Spleen (tissue), 11 donors: ENCODE measurements at regions not wholly inside any gene's neighbourhood (a gene's known extent, or its start where the extent isn't known, plus 50 kb on each side); places are given as distances from the start of the nearest gene placed in this dataset.

ENCODE experiments used
- DNase-seq: peaks from one replicate; pipeline ENCODE4 v3.0.0-alpha.2; 2020
- H3K27ac ChIP-seq, 8 donors: fragments of 200-600 bp; sonication (generic) in 7 of 8; 1 replicate in 4 of 8; 2 replicates in 4 of 8; pipeline versions ENCODE4 v1.5.0 to v1.8.0; 2016 to 2021; ENCODE audit warnings: inconsistent platforms in 4 of 8, mild to moderate bottlenecking in 4 of 8, moderate library complexity in 1 of 8
- H3K27me3 ChIP-seq, 7 donors: fragments of 200-600 bp; sonication (generic) in 6 of 7; replicated peaks in 1 of 7; 1 replicate in 4 of 7; 2 replicates in 3 of 7; pipeline versions ENCODE4 v1.5.0 to v1.8.0; 2016 to 2021; ENCODE audit warnings: inconsistent platforms in 3 of 7, mild to moderate bottlenecking in 1 of 7
- H3K36me3 ChIP-seq, 6 donors: fragments of 200-600 bp; sonication (generic) in 5 of 6; 1 replicate in 4 of 6; 2 replicates in 2 of 6; pipeline versions ENCODE4 v1.5.0 to v1.8.0; 2016 to 2021; ENCODE audit warnings: inconsistent platforms in 2 of 6
- H3K4me1 ChIP-seq, 6 donors: fragments of 200-600 bp; sonication (generic) in 5 of 6; 1 replicate in 3 of 6; 2 replicates in 3 of 6; pipeline versions ENCODE4 v1.5.0 to v1.8.0; 2016 to 2021; ENCODE audit warnings: inconsistent platforms in 3 of 6
- H3K4me3 ChIP-seq, 8 donors: fragments of 200-600 bp; sonication (generic) in 7 of 8; 1 replicate in 4 of 8; 2 replicates in 4 of 8; pipeline versions ENCODE4 v1.5.0 to v1.8.0; 2016 to 2021; ENCODE audit warnings: inconsistent platforms in 4 of 8, mild to moderate bottlenecking in 4 of 8, moderate library complexity in 2 of 8
- H3K9me3 ChIP-seq, 8 donors: fragments of 200-600 bp; sonication (generic) in 7 of 8; 1 replicate in 4 of 8; 2 replicates in 4 of 8; pipeline versions ENCODE4 v1.5.0 to v1.8.0; 2016 to 2021; ENCODE audit warnings: inconsistent platforms in 4 of 8
- POLR2A ChIP-seq, 3 donors: fragments of 450-650 bp; IDR thresholded peaks; one replicate each; pipeline ENCODE4 v1.5.1; 2017; ENCODE audit warnings: antibody characterized with exemption in 3 of 3, mild to moderate bottlenecking in 1 of 3
- POLR2AphosphoS5 ChIP-seq, 3 donors: sonication (generic); formaldehyde crosslinking; IDR thresholded peaks; one replicate each; pipeline ENCODE4 v1.5.1; 2017; ENCODE audit warnings: antibody characterized with exemption in 3 of 3
- WGBS, 5 donors: extraction: QIAGEN DNeasy Blood & Tissue Kit in 3 of 5; methylation state at CpG; one replicate each; pipeline versions ENCODE4 v1.1.5 to v1.1.7; 2013 to 2018; 5-methylcytosine and 5-hydroxymethylcytosine counted together
- intact Hi-C: fragments of 100-400 bp; cut with DNase I; formaldehyde crosslinking; loops from one replicate; pipeline ENCODE4 v1.15.0; 2023; ENCODE audit warnings: low total_unique reads
- TF ChIP-seq, protein P1 (sequence below), 11 experiments: fragments of 200-600 bp in 7 of 11; fragments of 450-650 bp in 4 of 11; sonication (generic) in 4 of 11; IDR thresholded peaks in 8 of 11; conservative IDR thresholded peaks in 3 of 11; 1 replicate in 7 of 11; 2 replicates in 4 of 11; pipeline versions ENCODE4 v1.4.0 to v1.8.0; 2016 to 2021; ENCODE audit warnings: antibody characterized with exemption in 11 of 11, inconsistent platforms in 4 of 11, mild to moderate bottlenecking in 1 of 11
- donor health status: healthy with polysubstance abuse.
- donor health status: DM: no; HTN: no; CAD: no; lungs with moderate emphysema.
- donor health status: DM: no; HTN: no; CAD: no.
- donor health status: Bipolar disorder and iron deficiency.
- donor health status: healthy.
- donor health status: DM: no; HTN: no; CAD: no.
- donor health status: DM: yes; HTN: yes; CAD: no.

DNA sequence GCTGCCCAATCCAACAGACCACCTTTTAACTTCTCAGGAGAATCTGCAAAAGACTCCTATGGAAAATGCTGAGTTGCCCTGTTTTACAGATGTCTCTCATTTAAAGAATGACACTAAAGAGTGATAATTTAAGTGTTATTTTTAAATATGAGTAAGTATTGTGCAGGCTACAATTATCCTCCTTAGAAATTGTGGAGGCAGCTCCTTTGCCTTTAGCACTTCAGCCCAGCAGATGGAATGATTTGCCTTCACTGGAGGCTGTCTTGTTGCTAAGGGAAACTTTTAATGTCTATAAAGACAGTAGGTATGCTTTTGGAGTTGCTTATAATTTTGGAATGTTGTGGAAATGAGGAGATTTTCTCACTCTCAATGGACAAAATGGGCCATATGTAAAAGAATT is 1345.5 kb downstream of the NCAM2 start:
- Histone ChIP-seq H3K27me3 (no peaks in the 10 kb centered on the region), H3K4me3 (no peak overlapping the region), H3K27ac (no peak overlapping the region), H3K9me3 (peaks cover 0 to 25% (median 8%) of the 10 kb centered on the region in 8 donors), H3K4me1 (no peaks in the 10 kb centered on the region), H3K36me3 (no peaks in the 10 kb centered on the region)
- intact Hi-C loops, result no loop called here
- DNase-seq, result no peak
- no peak for TF ChIP-seq POLR2A (IDR thresholded peaks at IDR 0.05)

GRCh38 chr21:22345624-22346023 is 1347.4 kb downstream of the NCAM2 start:
- no peak overlapping the region for H3K27ac ChIP-seq
- no peak for TF ChIP-seq POLR2AphosphoS5 (IDR thresholded peaks at IDR 0.05)
- TF ChIP-seq POLR2A (IDR thresholded peaks at IDR 0.05), result no peak
- TF ChIP-seq, protein P1, sequence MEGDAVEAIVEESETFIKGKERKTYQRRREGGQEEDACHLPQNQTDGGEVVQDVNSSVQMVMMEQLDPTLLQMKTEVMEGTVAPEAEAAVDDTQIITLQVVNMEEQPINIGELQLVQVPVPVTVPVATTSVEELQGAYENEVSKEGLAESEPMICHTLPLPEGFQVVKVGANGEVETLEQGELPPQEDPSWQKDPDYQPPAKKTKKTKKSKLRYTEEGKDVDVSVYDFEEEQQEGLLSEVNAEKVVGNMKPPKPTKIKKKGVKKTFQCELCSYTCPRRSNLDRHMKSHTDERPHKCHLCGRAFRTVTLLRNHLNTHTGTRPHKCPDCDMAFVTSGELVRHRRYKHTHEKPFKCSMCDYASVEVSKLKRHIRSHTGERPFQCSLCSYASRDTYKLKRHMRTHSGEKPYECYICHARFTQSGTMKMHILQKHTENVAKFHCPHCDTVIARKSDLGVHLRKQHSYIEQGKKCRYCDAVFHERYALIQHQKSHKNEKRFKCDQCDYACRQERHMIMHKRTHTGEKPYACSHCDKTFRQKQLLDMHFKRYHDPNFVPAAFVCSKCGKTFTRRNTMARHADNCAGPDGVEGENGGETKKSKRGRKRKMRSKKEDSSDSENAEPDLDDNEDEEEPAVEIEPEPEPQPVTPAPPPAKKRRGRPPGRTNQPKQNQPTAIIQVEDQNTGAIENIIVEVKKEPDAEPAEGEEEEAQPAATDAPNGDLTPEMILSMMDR (IDR thresholded peaks at IDR 0.05 in 8 of 11, conservative IDR thresholded peaks at IDR 0.05 in 3 of 11), result no peak
- H3K27me3 ChIP-seq, result no peaks in the 10 kb centered on the region
- H3K9me3 ChIP-seq, result peaks cover 0 to 16% (median 4%) of the 10 kb centered on the region in 8 donors
- no peak for DNase-seq
- H3K36me3 ChIP-seq, result no peaks in the 10 kb centered on the region
- H3K4me3 ChIP-seq, result no peak overlapping the region
- intact Hi-C loops, result no loop called here
- H3K4me1 ChIP-seq, result no peaks in the 10 kb centered on the region

GRCh38 chr21:22346576-22346975 is 1348.4 kb downstream of the NCAM2 start:
- intact Hi-C loops, result no loop called here
- H3K27ac ChIP-seq, result no peak overlapping the region
- no peaks in the 10 kb centered on the region for H3K27me3 ChIP-seq
- no peak for TF ChIP-seq POLR2AphosphoS5 (IDR thresholded peaks at IDR 0.05)
- TF ChIP-seq, protein P1 (IDR thresholded peaks at IDR 0.05 in 8 of 11, conservative IDR thresholded peaks at IDR 0.05 in 3 of 11), result no peak
- no peak for TF ChIP-seq POLR2A (IDR thresholded peaks at IDR 0.05)
- no peaks in the 10 kb centered on the region for H3K4me1 ChIP-seq
- H3K9me3 ChIP-seq, result peaks cover 0 to 10% (median 0%) of the 10 kb centered on the region in 8 donors
- no peaks in the 10 kb centered on the region for H3K36me3 ChIP-seq
- WGBS, 5 donors, result 67 to 91% (median 88%) methylated on average over 1 of the region's 1 CpG
- DNase-seq, result no peak
- H3K4me3 ChIP-seq, result no peak overlapping the region

DNA sequence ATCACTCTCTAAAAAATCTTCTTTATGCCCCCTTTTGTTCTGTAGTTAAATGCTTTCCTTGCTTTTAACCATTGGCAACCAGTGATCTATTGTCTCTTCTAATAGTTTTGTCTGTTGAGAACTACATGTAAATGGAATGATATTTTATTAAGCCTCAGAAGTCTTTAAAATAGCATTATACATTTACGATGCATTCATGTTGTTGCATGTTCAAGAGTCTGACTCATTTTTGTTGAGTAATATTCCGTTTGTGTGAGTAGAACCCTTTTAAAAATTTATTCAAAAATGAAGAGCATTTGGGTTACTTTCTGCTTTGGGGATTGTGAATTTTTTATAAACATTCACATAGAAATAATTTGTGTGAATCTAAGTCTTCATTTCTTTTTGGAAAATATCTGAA is 1352.9 kb downstream of the NCAM2 start:
- Histone ChIP-seq H3K4me1 (no peaks in the 10 kb centered on the region), H3K27me3 (no peaks in the 10 kb centered on the region), H3K27ac (no peak overlapping the region), H3K4me3 (no peak overlapping the region), H3K9me3 (peaks cover 0 to 21% (median 1%) of the 10 kb centered on the region in 8 donors), H3K36me3 (no peaks in the 10 kb centered on the region)
- intact Hi-C loops, result no loop called here
- TF ChIP-seq POLR2A (IDR thresholded peaks at IDR 0.05) (no peak), POLR2AphosphoS5 (IDR thresholded peaks at IDR 0.05) (no peak)
- TF ChIP-seq, protein P1 (IDR thresholded peaks at IDR 0.05 in 8 of 11, conservative IDR thresholded peaks at IDR 0.05 in 3 of 11), result no peak
- DNase-seq, result no peak
- 40 to 88% (median 49%) methylated on average over 2 of the region's 2 CpGs for WGBS, 5 donors

GRCh38 chr21:22352088-22352487 is 1353.9 kb downstream of the NCAM2 start:
- no peak for DNase-seq
- H3K9me3 ChIP-seq, result peaks cover 0 to 21% (median 0%) of the 10 kb centered on the region in 8 donors
- TF ChIP-seq, protein P1 (IDR thresholded peaks at IDR 0.05 in 8 of 11, conservative IDR thresholded peaks at IDR 0.05 in 3 of 11), result no peak
- TF ChIP-seq POLR2A (IDR thresholded peaks at IDR 0.05) (no peak), POLR2AphosphoS5 (IDR thresholded peaks at IDR 0.05) (no peak)
- intact Hi-C loops, result no loop called here
- no peaks in the 10 kb centered on the region for H3K36me3 ChIP-seq
- H3K27me3 ChIP-seq, result no peaks in the 10 kb centered on the region
- no peak overlapping the region for H3K27ac ChIP-seq
- WGBS, 5 donors, result 48 to 74% (median 74%) methylated on average over 1 of the region's 1 CpG
- H3K4me1 ChIP-seq, result no peaks in the 10 kb centered on the region
- no peak overlapping the region for H3K4me3 ChIP-seq
